ENCODE measurements at regions not wholly inside any gene's neighbourhood (a gene's known extent, or its start where the extent isn't known, plus 50 kb on each side); places are given as distances from the start of the nearest gene placed in this dataset.

GRCh38 chr1:189027512-189027911 lies 1450.2 kb downstream of the BRINP3 start:
- DNase-seq = no peak
- TF ChIP-seq, protein P1, sequence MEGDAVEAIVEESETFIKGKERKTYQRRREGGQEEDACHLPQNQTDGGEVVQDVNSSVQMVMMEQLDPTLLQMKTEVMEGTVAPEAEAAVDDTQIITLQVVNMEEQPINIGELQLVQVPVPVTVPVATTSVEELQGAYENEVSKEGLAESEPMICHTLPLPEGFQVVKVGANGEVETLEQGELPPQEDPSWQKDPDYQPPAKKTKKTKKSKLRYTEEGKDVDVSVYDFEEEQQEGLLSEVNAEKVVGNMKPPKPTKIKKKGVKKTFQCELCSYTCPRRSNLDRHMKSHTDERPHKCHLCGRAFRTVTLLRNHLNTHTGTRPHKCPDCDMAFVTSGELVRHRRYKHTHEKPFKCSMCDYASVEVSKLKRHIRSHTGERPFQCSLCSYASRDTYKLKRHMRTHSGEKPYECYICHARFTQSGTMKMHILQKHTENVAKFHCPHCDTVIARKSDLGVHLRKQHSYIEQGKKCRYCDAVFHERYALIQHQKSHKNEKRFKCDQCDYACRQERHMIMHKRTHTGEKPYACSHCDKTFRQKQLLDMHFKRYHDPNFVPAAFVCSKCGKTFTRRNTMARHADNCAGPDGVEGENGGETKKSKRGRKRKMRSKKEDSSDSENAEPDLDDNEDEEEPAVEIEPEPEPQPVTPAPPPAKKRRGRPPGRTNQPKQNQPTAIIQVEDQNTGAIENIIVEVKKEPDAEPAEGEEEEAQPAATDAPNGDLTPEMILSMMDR (IDR thresholded peaks at IDR 0.05) = no peak
- Histone ChIP-seq H3K27ac (ENCODE audit: low read depth in 1 of 2, low read length in 2 of 2) (no peak overlapping the region), H3K27me3 (ENCODE audit: control insufficient read depth in 1 of 2, insufficient read depth in 2 of 2, low read length in 2 of 2) (no peaks in the 10 kb centered on the region), H3K4me3 (ENCODE audit: low read length) (no peak overlapping the region), H3K36me3 (ENCODE audit: insufficient read depth, low read length) (no peaks in the 10 kb centered on the region), H3K4me1 (ENCODE audit: insufficient read depth, low read length) (no peaks in the 10 kb centered on the region), H3K9me3 (ENCODE audit: control insufficient read depth in 1 of 2, insufficient read depth in 1 of 2, low read length in 2 of 2) (peaks cover 0 to 9% of the 10 kb centered on the region in 2 experiments)
- ChIA-PET CTCF (no interaction called here), POLR2A (no interaction called here)
- ATAC-seq (ENCODE audit: poor library complexity) = no peak
- Mint-ChIP-seq H3K27me3 (no peaks in the 10 kb centered on the region), H3K4me3 (no peak overlapping the region), H3K4me1 (ENCODE audit: low read depth) (no peaks in the 10 kb centered on the region), H3K36me3 (ENCODE audit: low read depth) (no peaks in the 10 kb centered on the region), H3K9me3 (peaks cover 8% of the 10 kb centered on the region), H3K27ac (no peak overlapping the region)
- intact Hi-C loops (cut with DNase I, micrococcal nuclease) = no loop called here

DNA sequence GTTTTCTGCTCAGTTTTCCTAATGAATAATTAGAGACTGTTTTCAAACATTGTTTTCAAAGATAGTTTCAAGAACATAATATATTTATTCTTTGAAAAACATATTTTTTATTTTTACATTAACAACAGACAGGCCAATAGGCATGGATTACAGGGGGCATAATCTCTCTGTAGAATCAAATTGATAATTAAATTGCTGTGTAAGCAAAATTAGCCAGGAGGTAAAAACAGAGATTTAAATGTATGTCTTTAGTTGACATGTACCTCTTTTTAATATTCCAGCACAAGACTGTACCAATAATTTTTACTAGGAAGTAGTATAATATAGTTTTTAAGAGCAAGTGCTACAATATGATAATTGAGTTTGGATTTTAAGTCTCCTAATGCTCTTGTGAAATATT lies 1444.5 kb downstream of the BRINP3 start:
- H3K9me3 Mint-ChIP-seq = peaks cover 5% of the 10 kb centered on the region
- Histone ChIP-seq H3K4me3 (ENCODE audit: low read length) (no peak overlapping the region), H3K27me3 (ENCODE audit: control insufficient read depth in 1 of 2, insufficient read depth in 2 of 2, low read length in 2 of 2) (no peaks in the 10 kb centered on the region), H3K36me3 (ENCODE audit: insufficient read depth, low read length) (no peaks in the 10 kb centered on the region), H3K27ac (ENCODE audit: low read depth in 1 of 2, low read length in 2 of 2) (no peak overlapping the region), H3K9me3 (ENCODE audit: control insufficient read depth in 1 of 2, insufficient read depth in 1 of 2, low read length in 2 of 2) (no peaks in the 10 kb centered on the region), H3K4me1 (ENCODE audit: insufficient read depth, low read length) (no peaks in the 10 kb centered on the region)
- DNase-seq = no peak
- POLR2A ChIA-PET = no interaction called here
- H3K4me1 Mint-ChIP-seq (ENCODE audit: low read depth) = no peaks in the 10 kb centered on the region
- no peaks in the 10 kb centered on the region for H3K27me3 Mint-ChIP-seq
- ATAC-seq (ENCODE audit: poor library complexity) = no peak
- no peaks in the 10 kb centered on the region for H3K36me3 Mint-ChIP-seq (ENCODE audit: low read depth)
- no peak overlapping the region for H3K4me3 Mint-ChIP-seq
- TF ChIP-seq, protein P1 (IDR thresholded peaks at IDR 0.05) = no peak
- CTCF ChIA-PET = no interaction called here
- intact Hi-C loops (cut with DNase I, micrococcal nuclease) = no loop called here
- no peak overlapping the region for H3K27ac Mint-ChIP-seq

- intact Hi-C loops (cut with DNase I, micrococcal nuclease) = no loop called here
- Mint-ChIP-seq H3K27me3 (no peaks in the 10 kb centered on the region), H3K27ac (no peak overlapping the region), H3K36me3 (ENCODE audit: low read depth) (no peaks in the 10 kb centered on the region), H3K9me3 (peaks cover 5% of the 10 kb centered on the region), H3K4me1 (ENCODE audit: low read depth) (no peaks in the 10 kb centered on the region), H3K4me3 (no peak overlapping the region)
- H3K4me1 ChIP-seq (ENCODE audit: insufficient read depth, low read length) = no peaks in the 10 kb centered on the region
- ATAC-seq (ENCODE audit: poor library complexity) (no peak), DNase-seq (no peak)
- H3K9me3 ChIP-seq (ENCODE audit: control insufficient read depth in 1 of 2, insufficient read depth in 1 of 2, low read length in 2 of 2) = no peaks in the 10 kb centered on the region
- no peaks in the 10 kb centered on the region for H3K36me3 ChIP-seq (ENCODE audit: insufficient read depth, low read length)
- ChIA-PET POLR2A (no interaction called here), CTCF (no interaction called here)
- H3K27ac ChIP-seq (ENCODE audit: low read depth in 1 of 2, low read length in 2 of 2) = no peak overlapping the region
- no peaks in the 10 kb centered on the region for H3K27me3 ChIP-seq (ENCODE audit: control insufficient read depth in 1 of 2, insufficient read depth in 2 of 2, low read length in 2 of 2)
- TF ChIP-seq, protein P1 (IDR thresholded peaks at IDR 0.05) = no peak
- no peak overlapping the region for H3K4me3 ChIP-seq (ENCODE audit: low read length)
These were observed 1441.0 kb downstream of the BRINP3 start for GRCh38 chr1:189036628-189037027.
